Panc1 (cell line): ENCODE measurements at regions not wholly inside any gene's neighbourhood (a gene's known extent, or its start where the extent isn't known, plus 50 kb on each side); places are given as distances from the start of the nearest gene placed in this dataset.

ENCODE experiments used
- ATAC-seq: fragments of 200-7000 bp; cut with Tn5 transposase; 2 replicates; pipeline ENCODE4 v1.9.1; 2020; ENCODE audit warnings: mild to moderate bottlenecking, moderate library complexity
- BruUV-seq: library from RNA; stranded (reverse); fragments of 400-500 nt; replicated peaks from 2 replicates; lab custom pipeline; 2021; lab: Mats Ljungman, UMichigan
- CTCF ChIA-PET: fragments of 300-600 bp; sonication (Branson Sonifier 250); formaldehyde crosslinking; loops from one replicate; lab custom pipeline; 2022; ENCODE audit warnings: antibody characterized with exemption; lab: Charles Lee
- POLR2A ChIA-PET: fragments of 300-600 bp; sonication (Branson Sonifier 250); formaldehyde crosslinking; loops from one replicate; lab custom pipeline; 2022; ENCODE audit warnings: antibody characterized with exemption; lab: Charles Lee
- DNase-seq: peaks from one replicate; pipeline ENCODE4 v3.0.0-alpha.2; 2010; ENCODE audit warnings: low read depth, low spot score
- H3K27ac ChIP-seq: 2 replicates; pipeline ENCODE4 v1.5.1; 2011; ENCODE audit warnings: mild to moderate bottlenecking, low read length, inconsistent platforms
- H3K27me3 ChIP-seq: fragments of 200-500 bp; sonication (Bioruptor generic); 2 replicates; pipeline ENCODE4 v1.6.0; 2014; ENCODE audit warnings: low read length, inconsistent platforms; ENCODE audit not compliant: control insufficient read depth, insufficient read depth
- H3K36me3 ChIP-seq: fragments of 200-500 bp; sonication (Bioruptor generic); 2 replicates; pipeline ENCODE4 v1.5.1; 2014; ENCODE audit warnings: inconsistent platforms, mild to moderate bottlenecking, low read length, moderate library complexity; ENCODE audit not compliant: control insufficient read depth, insufficient read depth
- H3K4me1 ChIP-seq: 2 replicates; pipeline ENCODE4 v1.5.1; 2011; ENCODE audit warnings: inconsistent platforms, mild to moderate bottlenecking, low read length, moderate library complexity; ENCODE audit not compliant: control insufficient read depth, insufficient read depth
- H3K4me3 ChIP-seq, 2 experiments: 2 replicates each; pipeline ENCODE4 v1.5.1; 2011 to 2012; ENCODE audit warnings: low read depth in 2 of 2, low read length in 2 of 2, mild to moderate bottlenecking in 2 of 2, inconsistent platforms in 1 of 2, moderate library complexity in 1 of 2
- H3K9me3 ChIP-seq: fragments of 200-500 bp; sonication (Bioruptor generic); 2 replicates; pipeline ENCODE4 v1.5.1; 2014; ENCODE audit warnings: low read depth, mild to moderate bottlenecking, inconsistent platforms, low read length, moderate library complexity; ENCODE audit not compliant: control insufficient read depth, insufficient read depth
- CTCF ChIP-seq: fragments of 450-650 bp; IDR thresholded peaks from 2 replicates; pipeline ENCODE4 v1.5.1; 2017; ENCODE audit warnings: mild to moderate bottlenecking
- POLR2AphosphoS5 ChIP-seq: IDR thresholded peaks from 2 replicates; pipeline ENCODE4 v1.6.1; 2012; ENCODE audit warnings: mild to moderate bottlenecking, low read depth, low read length, moderate library complexity
- REST ChIP-seq, 2 experiments: IDR thresholded peaks; 2 replicates each; pipeline ENCODE4 v1.6.1; 2011 to 2012; ENCODE audit warnings: low read depth in 2 of 2, control low read depth in 1 of 2, low read length in 1 of 2, mild to moderate bottlenecking in 1 of 2, moderate library complexity in 1 of 2; ENCODE audit not compliant: insufficient read depth in 1 of 2
- SIN3A ChIP-seq: IDR thresholded peaks from 2 replicates; pipeline ENCODE4 v1.6.1; 2012; ENCODE audit warnings: low read depth, mild to moderate bottlenecking, low read length, moderate library complexity, borderline replicate concordance; ENCODE audit not compliant: insufficient read depth
- TCF7L2 ChIP-seq: IDR thresholded peaks from 2 replicates; pipeline ENCODE4 v1.6.1; 2011; ENCODE audit warnings: mild to moderate bottlenecking, low read depth, low read length, inconsistent platforms
- in situ Hi-C: cut with HindIII; loops from 2 replicates; pipeline ENCODE4 v1.10.0; 2016; ENCODE audit warnings: low sequenced_read_pairs, low pct_unique_long_range_greater_than_20kb
- intact Hi-C: fragments of 100-400 bp; cut with micrococcal nuclease; formaldehyde crosslinking; loops from one replicate; pipeline ENCODE4 v1.10.0; 2022; ENCODE audit not compliant: unreplicated experiment

GRCh38 chr16:17574256-17574655 is 103.5 kb upstream of the XYLT1 start:
- TF ChIP-seq SIN3A (no peak), REST (IDR thresholded peaks at IDR 0.05; ENCODE audit: insufficient read depth in 1 of 2, low read depth in 2 of 2, low read length in 1 of 2) (no peak), CTCF (no peak), POLR2AphosphoS5 (no peak), TCF7L2 (no peak)
- POLR2A ChIA-PET: no interaction called here
- ATAC-seq: no peak
- Histone ChIP-seq H3K27ac (no peak overlapping the region), H3K9me3 (no peaks in the 10 kb centered on the region), H3K27me3 (no peaks in the 10 kb centered on the region; the same call in 1 of the 2 replicates), H3K36me3 (no peaks in the 10 kb centered on the region), H3K4me1 (no peaks in the 10 kb centered on the region), H3K4me3 (no peak overlapping the region)
- intact Hi-C loops (no loop called here), in situ Hi-C loops (no loop called here)
- BruUV-seq: no TSS peak
- DNase-seq: no peak
- CTCF ChIA-PET: no interaction called here

- no peaks in the 10 kb centered on the region for H3K36me3 ChIP-seq
- no peak overlapping the region for H3K27ac ChIP-seq
- no peaks in the 10 kb centered on the region; the same call in 1 of the 2 replicates for H3K27me3 ChIP-seq
- ChIA-PET POLR2A (no interaction called here), CTCF (no interaction called here)
- ATAC-seq (no peak), DNase-seq (no peak)
- TF ChIP-seq REST (IDR thresholded peaks at IDR 0.05; ENCODE audit: insufficient read depth in 1 of 2, low read depth in 2 of 2, low read length in 1 of 2) (no peak), POLR2AphosphoS5 (no peak), TCF7L2 (no peak), SIN3A (no peak), CTCF (no peak)
- intact Hi-C loops: no loop called here
- no peaks in the 10 kb centered on the region for H3K4me1 ChIP-seq
- in situ Hi-C loops: no loop called here
- no TSS peak for BruUV-seq
- H3K4me3 ChIP-seq: no peak overlapping the region
- H3K9me3 ChIP-seq: no peaks in the 10 kb centered on the region
Observed at GRCh38 chr16:17572145-17572544, 101.4 kb upstream of the XYLT1 start.
